ENCODE measurements at regions not wholly inside any gene's neighbourhood (a gene's known extent, or its start where the extent isn't known, plus 50 kb on each side); places are given as distances from the start of the nearest gene placed in this dataset.

GRCh38 chr21:31448496-31448895 is 104.4 kb upstream of the TIAM1 start:
- Histone ChIP-seq H3K27me3 (replicated peaks; ENCODE audit: control insufficient read depth, insufficient read depth, low read length) (no peaks in the 10 kb centered on the region), H3K9me3 (no peaks in the 10 kb centered on the region), H3K4me1 (no peaks in the 10 kb centered on the region), H3K36me3 (ENCODE audit: control insufficient read depth, insufficient read depth, low read length) (no peaks in the 10 kb centered on the region), H3K4me3 (ENCODE audit: low read depth, low read length) (no peak overlapping the region)
- Mint-ChIP-seq H3K27ac (ENCODE audit: unreplicated experiment) (no peak overlapping the region), H3K27me3 (ENCODE audit: insufficient read depth, unreplicated experiment) (no peaks in the 10 kb centered on the region), H3K4me3 (ENCODE audit: unreplicated experiment) (no peak overlapping the region), H3K4me1 (ENCODE audit: low read depth, unreplicated experiment) (peaks cover 10% of the 10 kb centered on the region), H3K36me3 (ENCODE audit: insufficient read depth, unreplicated experiment) (no peaks in the 10 kb centered on the region), H3K9me3 (ENCODE audit: unreplicated experiment) (peaks cover 9% of the 10 kb centered on the region)
- BruUV-seq (replicated peaks): no TSS peak
- CTCF ChIA-PET: interaction anchor here (0.5 kb wide), 1 partner anchor 20 kb away, joined by 4 read pairs; no protein-coding TSS in a partner anchor
- DNase-seq: no peak
- intact Hi-C loops (cut with micrococcal nuclease; ENCODE audit: unreplicated experiment): no loop called here
- TF ChIP-seq CTCF (IDR thresholded peaks at IDR 0.05; ENCODE audit: insufficient read depth in 1 of 2, low read depth in 1 of 2, low read length in 1 of 2, severe bottlenecking in 1 of 2, unreplicated experiment in 1 of 2): no peak
- POLR2A ChIA-PET: no interaction called here

DNA sequence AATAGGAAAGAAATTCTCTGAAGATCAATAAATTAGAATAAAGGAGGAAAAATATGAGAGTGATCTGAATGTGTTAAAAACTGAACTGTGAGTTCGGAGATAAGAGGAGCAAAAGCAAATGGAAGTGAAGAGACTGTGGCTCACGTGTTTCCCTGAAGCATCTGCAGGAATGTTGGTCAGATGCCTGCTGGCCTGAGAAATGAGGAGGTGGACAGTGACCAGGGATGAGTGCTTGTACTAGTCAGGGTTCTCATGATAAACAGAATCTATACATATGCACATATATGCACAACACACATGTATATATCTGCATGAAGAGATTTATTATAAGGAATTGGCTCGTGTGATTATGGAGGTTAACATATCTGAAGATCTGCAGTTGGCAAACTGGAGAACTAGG is 103.4 kb upstream of the TIAM1 start:
- BruUV-seq (replicated peaks): no TSS peak

DNA sequence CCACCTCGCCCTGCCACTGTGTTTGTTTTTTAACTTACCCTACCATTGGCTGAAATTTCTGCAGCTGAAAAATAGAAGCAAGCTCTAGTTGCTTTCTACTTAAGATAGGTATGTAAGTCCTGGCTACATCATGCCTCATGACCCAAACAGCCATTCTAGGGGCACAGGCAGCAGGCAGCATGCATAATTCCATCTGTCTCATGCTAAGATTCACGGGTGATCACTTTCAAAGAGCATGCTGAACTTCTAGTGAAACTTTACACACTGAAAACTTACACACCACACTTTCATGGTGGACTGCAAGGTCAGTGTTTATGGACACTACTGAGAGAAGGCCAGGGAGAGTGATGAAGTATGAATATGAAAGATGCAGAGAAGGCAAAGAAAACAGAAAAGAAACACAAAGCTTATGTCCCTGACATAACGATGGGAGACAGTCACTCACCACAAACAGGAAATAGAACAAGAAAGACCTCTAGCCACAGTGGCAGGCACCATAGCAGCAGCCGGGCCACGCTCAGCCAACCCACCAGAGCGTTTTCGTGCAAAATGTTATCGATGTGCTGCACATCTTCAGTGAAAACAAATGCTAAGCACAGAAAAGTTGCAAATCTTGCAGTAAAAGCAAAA is 102.3 kb upstream of the TIAM1 start:
- no peaks in the 10 kb centered on the region for H3K36me3 ChIP-seq (ENCODE audit: control insufficient read depth, insufficient read depth, low read length)
- no TSS peak for BruUV-seq (replicated peaks)
- ChIA-PET POLR2A (no interaction called here), CTCF (no interaction called here)
- no peak for TF ChIP-seq CTCF (IDR thresholded peaks at IDR 0.05; ENCODE audit: insufficient read depth in 1 of 2, low read depth in 1 of 2, low read length in 1 of 2, severe bottlenecking in 1 of 2, unreplicated experiment in 1 of 2)
- no peak for DNase-seq
- H3K9me3 ChIP-seq: peaks cover under 1% of the 10 kb centered on the region; the same call in 1 of the 2 replicates
- Mint-ChIP-seq H3K27me3 (ENCODE audit: insufficient read depth, unreplicated experiment) (no peaks in the 10 kb centered on the region), H3K36me3 (ENCODE audit: insufficient read depth, unreplicated experiment) (no peaks in the 10 kb centered on the region), H3K9me3 (ENCODE audit: unreplicated experiment) (peaks cover 9% of the 10 kb centered on the region), H3K4me1 (ENCODE audit: low read depth, unreplicated experiment) (peaks cover 10% of the 10 kb centered on the region), H3K27ac (ENCODE audit: unreplicated experiment) (no peak overlapping the region), H3K4me3 (ENCODE audit: unreplicated experiment) (no peak overlapping the region)
- peaks cover 10% of the 10 kb centered on the region for H3K4me1 ChIP-seq
- no peaks in the 10 kb centered on the region for H3K27me3 ChIP-seq (replicated peaks; ENCODE audit: control insufficient read depth, insufficient read depth, low read length)
- no peak overlapping the region for H3K4me3 ChIP-seq (ENCODE audit: low read depth, low read length)
- intact Hi-C loops (cut with micrococcal nuclease; ENCODE audit: unreplicated experiment): no loop called here

More for the DNA sequence above, 103.4 kb upstream of the TIAM1 start:
- Mint-ChIP-seq H3K27me3 (ENCODE audit: insufficient read depth, unreplicated experiment) (no peaks in the 10 kb centered on the region), H3K36me3 (ENCODE audit: insufficient read depth, unreplicated experiment) (no peaks in the 10 kb centered on the region), H3K9me3 (ENCODE audit: unreplicated experiment) (peaks cover 9% of the 10 kb centered on the region), H3K4me3 (ENCODE audit: unreplicated experiment) (no peak overlapping the region), H3K4me1 (ENCODE audit: low read depth, unreplicated experiment) (peaks cover 10% of the 10 kb centered on the region), H3K27ac (ENCODE audit: unreplicated experiment) (no peak overlapping the region)
- TF ChIP-seq CTCF (IDR thresholded peaks at IDR 0.05; ENCODE audit: insufficient read depth in 1 of 2, low read depth in 1 of 2, low read length in 1 of 2, severe bottlenecking in 1 of 2, unreplicated experiment in 1 of 2): no peak
- no peaks in the 10 kb centered on the region for H3K9me3 ChIP-seq
- no peaks in the 10 kb centered on the region for H3K27me3 ChIP-seq (replicated peaks; ENCODE audit: control insufficient read depth, insufficient read depth, low read length)
- H3K4me3 ChIP-seq (ENCODE audit: low read depth, low read length): no peak overlapping the region
- H3K36me3 ChIP-seq (ENCODE audit: control insufficient read depth, insufficient read depth, low read length): no peaks in the 10 kb centered on the region
- ChIA-PET POLR2A (no interaction called here), CTCF (no interaction called here)
- DNase-seq: no peak
- intact Hi-C loops (cut with micrococcal nuclease; ENCODE audit: unreplicated experiment): no loop called here
- peaks cover 6% of the 10 kb centered on the region for H3K4me1 ChIP-seq

All from Caco-2 (cell line).